GM23338 (cell line): ENCODE measurements at regions not wholly inside any gene's neighbourhood (a gene's known extent, or its start where the extent isn't known, plus 50 kb on each side); places are given as distances from the start of the nearest gene placed in this dataset.

ENCODE experiments used
- ATAC-seq: fragments of 200-7000 bp; cut with Tn5 transposase; 3 replicates; pipeline ENCODE4 v1.9.1; 2020
- DNase-seq: peaks from one replicate; pipeline ENCODE4 v3.0.0-alpha.2; 2015; ENCODE audit warnings: low spot score
- H2AFZ ChIP-seq: fragments of 200-600 bp; sonication (generic); 2 replicates; pipeline ENCODE4 v1.8.0; 2016; ENCODE audit warnings: antibody characterized with exemption, mild to moderate bottlenecking, moderate library complexity
- H3F3A ChIP-seq: fragments of 200-600 bp; sonication (generic); replicated peaks from 2 replicates; pipeline ENCODE4 v1.8.0; 2017; ENCODE audit warnings: antibody characterized with exemption, mixed run types, low read depth
- H3K27ac ChIP-seq: fragments of 200-600 bp; sonication (generic); 2 replicates; pipeline ENCODE4 v1.6.1; 2016; ENCODE audit warnings: low read depth
- H3K27me3 ChIP-seq: fragments of 200-600 bp; sonication (generic); 2 replicates; pipeline ENCODE4 v1.8.0; 2016; ENCODE audit warnings: mild to moderate bottlenecking, mixed run types, moderate library complexity; ENCODE audit not compliant: insufficient read depth
- H3K36me3 ChIP-seq: fragments of 200-600 bp; sonication (generic); 2 replicates; pipeline ENCODE4 v1.8.0; 2016; ENCODE audit warnings: mild to moderate bottlenecking; ENCODE audit not compliant: insufficient read depth
- H3K4me1 ChIP-seq: fragments of 200-600 bp; sonication (generic); 2 replicates; pipeline ENCODE4 v1.8.0; 2016; ENCODE audit warnings: mild to moderate bottlenecking, moderate library complexity; ENCODE audit not compliant: insufficient read depth
- H3K4me2 ChIP-seq: fragments of 200-600 bp; sonication (generic); 2 replicates; pipeline ENCODE4 v1.7.1; 2017; ENCODE audit warnings: mixed run types
- H3K4me3 ChIP-seq: fragments of 200-600 bp; sonication (generic); 2 replicates; pipeline ENCODE4 v1.6.1; 2016; ENCODE audit warnings: mixed run types
- H3K79me2 ChIP-seq: fragments of 200-600 bp; sonication (generic); replicated peaks from 2 replicates; pipeline ENCODE4 v1.8.0; 2017; ENCODE audit warnings: mild to moderate bottlenecking; ENCODE audit not compliant: insufficient read depth
- H3K9me2 ChIP-seq: fragments of 200-600 bp; sonication (generic); 2 replicates; pipeline ENCODE4 v1.8.0; 2017; ENCODE audit not compliant: insufficient read depth
- H4K20me1 ChIP-seq: fragments of 200-600 bp; sonication (generic); replicated peaks from 2 replicates; pipeline ENCODE4 v1.8.0; 2017; ENCODE audit warnings: mild to moderate bottlenecking; ENCODE audit not compliant: insufficient read depth
- H3K27ac Mint-ChIP-seq: 2 replicates; pipeline ENCODE4 v1.8.0; 2020; ENCODE audit warnings: inconsistent platforms, mild to moderate bottlenecking, moderate library complexity, mixed read lengths
- H3K27me3 Mint-ChIP-seq: 3 replicates; pipeline ENCODE4 v1.8.0; 2022; ENCODE audit warnings: low read depth, mild to moderate bottlenecking, moderate library complexity, mixed read lengths, inconsistent platforms; ENCODE audit not compliant: insufficient read depth, poor library complexity
- H3K36me3 Mint-ChIP-seq: 3 replicates; pipeline ENCODE4 v1.8.0; 2021; ENCODE audit warnings: low read depth, mild to moderate bottlenecking, inconsistent platforms, moderate library complexity, mixed read lengths
- H3K4me1 Mint-ChIP-seq: 3 replicates; pipeline ENCODE4 v1.8.0; 2020; ENCODE audit warnings: mild to moderate bottlenecking, inconsistent platforms, mixed read lengths
- H3K4me3 Mint-ChIP-seq: 3 replicates; pipeline ENCODE4 v1.8.0; 2021; ENCODE audit warnings: moderate library complexity, mild to moderate bottlenecking, inconsistent platforms, mixed read lengths
- H3K9me3 Mint-ChIP-seq: 3 replicates; pipeline ENCODE4 v1.8.0; 2020; ENCODE audit warnings: moderate library complexity, mild to moderate bottlenecking, inconsistent platforms, mixed read lengths
- CREB1 ChIP-seq: fragments of 250-450 bp; sonication (Bioruptor Pico); IDR thresholded peaks from 2 replicates; pipeline ENCODE4 v1.5.0; 2020; ENCODE audit warnings: low read depth, mild to moderate bottlenecking, moderate library complexity
- JUNB ChIP-seq: IDR thresholded peaks from one replicate; pipeline ENCODE4 v1.6.1; 2016; ENCODE audit warnings: antibody characterized with exemption; ENCODE audit not compliant: unreplicated experiment
- NANOG ChIP-seq: IDR thresholded peaks from 2 replicates; pipeline ENCODE4 v1.6.1; 2016; ENCODE audit warnings: antibody characterized with exemption, borderline replicate concordance
- POLR2AphosphoS5 ChIP-seq: IDR thresholded peaks from 2 replicates; pipeline ENCODE4 v1.6.1; 2016; ENCODE audit warnings: antibody characterized with exemption, low read depth
- STAT1 ChIP-seq: IDR thresholded peaks from one replicate; pipeline ENCODE4 v1.6.1; 2016; ENCODE audit warnings: antibody characterized with exemption; ENCODE audit not compliant: unreplicated experiment
- TF ChIP-seq, protein P1 (sequence below): fragments of 250-450 bp; sonication (Bioruptor Pico); IDR thresholded peaks from 2 replicates; pipeline ENCODE4 v1.5.0; 2020; ENCODE audit warnings: mild to moderate bottlenecking, moderate library complexity
- TF ChIP-seq, protein P2 (sequence below): IDR thresholded peaks from 2 replicates; pipeline ENCODE4 v1.6.1; 2016; ENCODE audit warnings: antibody characterized with exemption
- TF ChIP-seq, protein P3 (sequence below), 2 experiments: fragments of 200-600 bp in 1 of 2; sonication (generic) in 1 of 2; conservative IDR thresholded peaks; 2 replicates each; pipeline versions ENCODE4 v1.5.1 to v1.6.1; 2016 to 2017; ENCODE audit warnings: antibody characterized with exemption in 2 of 2, low read depth in 2 of 2, mild to moderate bottlenecking in 2 of 2, moderate library complexity in 1 of 2
- TF ChIP-seq, protein P4 (sequence below): IDR thresholded peaks from one replicate; pipeline ENCODE4 v1.6.1; 2018; ENCODE audit warnings: antibody characterized with exemption; ENCODE audit not compliant: unreplicated experiment

DNA sequence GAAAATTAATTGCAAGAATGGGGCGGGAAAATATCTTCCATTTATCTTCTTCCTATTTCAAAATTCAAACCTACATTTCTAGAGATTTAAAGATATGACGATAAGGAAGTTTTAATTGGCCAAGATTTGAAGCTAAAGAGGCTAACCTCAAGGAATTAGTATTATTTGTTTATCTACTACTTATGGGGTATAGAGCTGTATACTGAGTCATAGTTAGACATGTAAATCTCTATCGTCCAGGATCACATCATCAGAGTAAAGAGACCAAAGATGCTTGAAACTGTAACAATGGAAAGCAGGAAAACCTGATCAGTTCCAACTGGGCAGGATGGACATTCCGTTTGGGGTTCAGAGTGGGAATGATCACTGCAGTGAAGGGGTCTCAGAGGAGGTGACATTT is 95.2 kb upstream of the KLF7 start:
- TF ChIP-seq JUNB (no peak), STAT1 (no peak), NANOG (no peak), CREB1 (CRISPR knock-in tag) (no peak), POLR2AphosphoS5 (no peak)
- TF ChIP-seq, protein P1, sequence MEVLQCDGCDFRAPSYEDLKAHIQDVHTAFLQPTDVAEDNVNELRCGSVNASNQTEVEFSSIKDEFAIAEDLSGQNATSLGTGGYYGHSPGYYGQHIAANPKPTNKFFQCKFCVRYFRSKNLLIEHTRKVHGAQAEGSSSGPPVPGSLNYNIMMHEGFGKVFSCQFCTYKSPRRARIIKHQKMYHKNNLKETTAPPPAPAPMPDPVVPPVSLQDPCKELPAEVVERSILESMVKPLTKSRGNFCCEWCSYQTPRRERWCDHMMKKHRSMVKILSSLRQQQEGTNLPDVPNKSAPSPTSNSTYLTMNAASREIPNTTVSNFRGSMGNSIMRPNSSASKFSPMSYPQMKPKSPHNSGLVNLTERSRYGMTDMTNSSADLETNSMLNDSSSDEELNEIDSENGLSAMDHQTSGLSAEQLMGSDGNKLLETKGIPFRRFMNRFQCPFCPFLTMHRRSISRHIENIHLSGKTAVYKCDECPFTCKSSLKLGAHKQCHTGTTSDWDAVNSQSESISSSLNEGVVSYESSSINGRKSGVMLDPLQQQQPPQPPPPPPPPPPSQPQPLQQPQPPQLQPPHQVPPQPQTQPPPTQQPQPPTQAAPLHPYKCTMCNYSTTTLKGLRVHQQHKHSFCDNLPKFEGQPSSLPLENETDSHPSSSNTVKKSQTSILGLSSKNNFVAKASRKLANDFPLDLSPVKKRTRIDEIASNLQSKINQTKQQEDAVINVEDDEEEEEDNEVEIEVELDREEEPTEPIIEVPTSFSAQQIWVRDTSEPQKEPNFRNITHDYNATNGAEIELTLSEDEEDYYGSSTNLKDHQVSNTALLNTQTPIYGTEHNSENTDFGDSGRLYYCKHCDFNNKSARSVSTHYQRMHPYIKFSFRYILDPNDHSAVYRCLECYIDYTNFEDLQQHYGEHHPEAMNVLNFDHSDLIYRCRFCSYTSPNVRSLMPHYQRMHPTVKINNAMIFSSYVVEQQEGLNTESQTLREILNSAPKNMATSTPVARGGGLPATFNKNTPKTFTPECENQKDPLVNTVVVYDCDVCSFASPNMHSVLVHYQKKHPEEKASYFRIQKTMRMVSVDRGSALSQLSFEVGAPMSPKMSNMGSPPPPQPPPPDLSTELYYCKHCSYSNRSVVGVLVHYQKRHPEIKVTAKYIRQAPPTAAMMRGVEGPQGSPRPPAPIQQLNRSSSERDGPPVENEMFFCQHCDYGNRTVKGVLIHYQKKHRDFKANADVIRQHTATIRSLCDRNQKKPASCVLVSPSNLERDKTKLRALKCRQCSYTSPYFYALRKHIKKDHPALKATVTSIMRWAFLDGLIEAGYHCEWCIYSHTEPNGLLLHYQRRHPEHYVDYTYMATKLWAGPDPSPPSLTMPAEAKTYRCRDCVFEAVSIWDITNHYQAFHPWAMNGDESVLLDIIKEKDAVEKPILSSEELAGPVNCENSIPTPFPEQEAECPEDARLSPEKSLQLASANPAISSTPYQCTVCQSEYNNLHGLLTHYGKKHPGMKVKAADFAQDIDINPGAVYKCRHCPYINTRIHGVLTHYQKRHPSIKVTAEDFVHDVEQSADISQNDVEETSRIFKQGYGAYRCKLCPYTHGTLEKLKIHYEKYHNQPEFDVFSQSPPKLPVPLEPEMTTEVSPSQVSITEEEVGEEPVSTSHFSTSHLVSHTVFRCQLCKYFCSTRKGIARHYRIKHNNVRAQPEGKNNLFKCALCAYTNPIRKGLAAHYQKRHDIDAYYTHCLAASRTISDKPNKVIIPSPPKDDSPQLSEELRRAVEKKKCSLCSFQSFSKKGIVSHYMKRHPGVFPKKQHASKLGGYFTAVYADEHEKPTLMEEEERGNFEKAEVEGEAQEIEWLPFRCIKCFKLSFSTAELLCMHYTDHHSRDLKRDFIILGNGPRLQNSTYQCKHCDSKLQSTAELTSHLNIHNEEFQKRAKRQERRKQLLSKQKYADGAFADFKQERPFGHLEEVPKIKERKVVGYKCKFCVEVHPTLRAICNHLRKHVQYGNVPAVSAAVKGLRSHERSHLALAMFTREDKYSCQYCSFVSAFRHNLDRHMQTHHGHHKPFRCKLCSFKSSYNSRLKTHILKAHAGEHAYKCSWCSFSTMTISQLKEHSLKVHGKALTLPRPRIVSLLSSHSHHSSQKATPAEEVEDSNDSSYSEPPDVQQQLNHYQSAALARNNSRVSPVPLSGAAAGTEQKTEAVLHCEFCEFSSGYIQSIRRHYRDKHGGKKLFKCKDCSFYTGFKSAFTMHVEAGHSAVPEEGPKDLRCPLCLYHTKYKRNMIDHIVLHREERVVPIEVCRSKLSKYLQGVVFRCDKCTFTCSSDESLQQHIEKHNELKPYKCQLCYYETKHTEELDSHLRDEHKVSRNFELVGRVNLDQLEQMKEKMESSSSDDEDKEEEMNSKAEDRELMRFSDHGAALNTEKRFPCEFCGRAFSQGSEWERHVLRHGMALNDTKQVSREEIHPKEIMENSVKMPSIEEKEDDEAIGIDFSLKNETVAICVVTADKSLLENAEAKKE (CRISPR knock-in tag) = no peak
- TF ChIP-seq, protein P2, sequence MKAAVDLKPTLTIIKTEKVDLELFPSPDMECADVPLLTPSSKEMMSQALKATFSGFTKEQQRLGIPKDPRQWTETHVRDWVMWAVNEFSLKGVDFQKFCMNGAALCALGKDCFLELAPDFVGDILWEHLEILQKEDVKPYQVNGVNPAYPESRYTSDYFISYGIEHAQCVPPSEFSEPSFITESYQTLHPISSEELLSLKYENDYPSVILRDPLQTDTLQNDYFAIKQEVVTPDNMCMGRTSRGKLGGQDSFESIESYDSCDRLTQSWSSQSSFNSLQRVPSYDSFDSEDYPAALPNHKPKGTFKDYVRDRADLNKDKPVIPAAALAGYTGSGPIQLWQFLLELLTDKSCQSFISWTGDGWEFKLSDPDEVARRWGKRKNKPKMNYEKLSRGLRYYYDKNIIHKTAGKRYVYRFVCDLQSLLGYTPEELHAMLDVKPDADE = no peak
- TF ChIP-seq, protein P3, sequence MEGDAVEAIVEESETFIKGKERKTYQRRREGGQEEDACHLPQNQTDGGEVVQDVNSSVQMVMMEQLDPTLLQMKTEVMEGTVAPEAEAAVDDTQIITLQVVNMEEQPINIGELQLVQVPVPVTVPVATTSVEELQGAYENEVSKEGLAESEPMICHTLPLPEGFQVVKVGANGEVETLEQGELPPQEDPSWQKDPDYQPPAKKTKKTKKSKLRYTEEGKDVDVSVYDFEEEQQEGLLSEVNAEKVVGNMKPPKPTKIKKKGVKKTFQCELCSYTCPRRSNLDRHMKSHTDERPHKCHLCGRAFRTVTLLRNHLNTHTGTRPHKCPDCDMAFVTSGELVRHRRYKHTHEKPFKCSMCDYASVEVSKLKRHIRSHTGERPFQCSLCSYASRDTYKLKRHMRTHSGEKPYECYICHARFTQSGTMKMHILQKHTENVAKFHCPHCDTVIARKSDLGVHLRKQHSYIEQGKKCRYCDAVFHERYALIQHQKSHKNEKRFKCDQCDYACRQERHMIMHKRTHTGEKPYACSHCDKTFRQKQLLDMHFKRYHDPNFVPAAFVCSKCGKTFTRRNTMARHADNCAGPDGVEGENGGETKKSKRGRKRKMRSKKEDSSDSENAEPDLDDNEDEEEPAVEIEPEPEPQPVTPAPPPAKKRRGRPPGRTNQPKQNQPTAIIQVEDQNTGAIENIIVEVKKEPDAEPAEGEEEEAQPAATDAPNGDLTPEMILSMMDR (conservative IDR thresholded peaks at IDR 0.05; ENCODE audit: low read depth in 2 of 2) = no peak
- TF ChIP-seq, protein P4, sequence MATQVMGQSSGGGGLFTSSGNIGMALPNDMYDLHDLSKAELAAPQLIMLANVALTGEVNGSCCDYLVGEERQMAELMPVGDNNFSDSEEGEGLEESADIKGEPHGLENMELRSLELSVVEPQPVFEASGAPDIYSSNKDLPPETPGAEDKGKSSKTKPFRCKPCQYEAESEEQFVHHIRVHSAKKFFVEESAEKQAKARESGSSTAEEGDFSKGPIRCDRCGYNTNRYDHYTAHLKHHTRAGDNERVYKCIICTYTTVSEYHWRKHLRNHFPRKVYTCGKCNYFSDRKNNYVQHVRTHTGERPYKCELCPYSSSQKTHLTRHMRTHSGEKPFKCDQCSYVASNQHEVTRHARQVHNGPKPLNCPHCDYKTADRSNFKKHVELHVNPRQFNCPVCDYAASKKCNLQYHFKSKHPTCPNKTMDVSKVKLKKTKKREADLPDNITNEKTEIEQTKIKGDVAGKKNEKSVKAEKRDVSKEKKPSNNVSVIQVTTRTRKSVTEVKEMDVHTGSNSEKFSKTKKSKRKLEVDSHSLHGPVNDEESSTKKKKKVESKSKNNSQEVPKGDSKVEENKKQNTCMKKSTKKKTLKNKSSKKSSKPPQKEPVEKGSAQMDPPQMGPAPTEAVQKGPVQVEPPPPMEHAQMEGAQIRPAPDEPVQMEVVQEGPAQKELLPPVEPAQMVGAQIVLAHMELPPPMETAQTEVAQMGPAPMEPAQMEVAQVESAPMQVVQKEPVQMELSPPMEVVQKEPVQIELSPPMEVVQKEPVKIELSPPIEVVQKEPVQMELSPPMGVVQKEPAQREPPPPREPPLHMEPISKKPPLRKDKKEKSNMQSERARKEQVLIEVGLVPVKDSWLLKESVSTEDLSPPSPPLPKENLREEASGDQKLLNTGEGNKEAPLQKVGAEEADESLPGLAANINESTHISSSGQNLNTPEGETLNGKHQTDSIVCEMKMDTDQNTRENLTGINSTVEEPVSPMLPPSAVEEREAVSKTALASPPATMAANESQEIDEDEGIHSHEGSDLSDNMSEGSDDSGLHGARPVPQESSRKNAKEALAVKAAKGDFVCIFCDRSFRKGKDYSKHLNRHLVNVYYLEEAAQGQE = no peak
- DNase-seq = no peak
- Mint-ChIP-seq H3K9me3 (no peaks in the 10 kb centered on the region), H3K27ac (no peak overlapping the region), H3K4me3 (no peak overlapping the region), H3K36me3 (no peaks in the 10 kb centered on the region), H3K4me1 (peaks cover 15% of the 10 kb centered on the region), H3K27me3 (peaks cover 6% of the 10 kb centered on the region)
- Histone ChIP-seq H3K36me3 (no peaks in the 10 kb centered on the region), H4K20me1 (no peaks in the 10 kb centered on the region), H3K27ac (no peak overlapping the region), H3F3A (no peaks in the 10 kb centered on the region), H3K79me2 (no peaks in the 10 kb centered on the region), H3K4me3 (no peak overlapping the region), H3K27me3 (no peaks in the 10 kb centered on the region), H3K4me1 (peaks cover 13% of the 10 kb centered on the region), H3K4me2 (no peak overlapping the region), H3K9me2 (peaks cover 7% of the 10 kb centered on the region; the same call in 1 of the 2 replicates), H2AFZ (no peak overlapping the region)
- no peak for ATAC-seq
